Trophoblast cell (in vitro differentiated cells and primary cell): ENCODE measurements at regions not wholly inside any gene's neighbourhood (a gene's known extent, or its start where the extent isn't known, plus 50 kb on each side); places are given as distances from the start of the nearest gene placed in this dataset.

Experiments
- DNase-seq, 2 donors: peaks; one replicate each; pipeline ENCODE4 v3.0.0-alpha.2; 2016
- H2AFZ ChIP-seq: 2 replicates; pipeline ENCODE4 v1.6.1; 2013; ENCODE audit warnings: low read length, moderate library complexity, mild to moderate bottlenecking; ENCODE audit not compliant: insufficient read depth, poor library complexity
- H2AK5ac ChIP-seq: 2 replicates; pipeline ENCODE4 v1.6.1; 2013; ENCODE audit warnings: mild to moderate bottlenecking, low read length
- H2BK120ac ChIP-seq: 2 replicates; pipeline ENCODE4 v1.6.1; 2013; ENCODE audit warnings: low read length, mild to moderate bottlenecking, moderate library complexity; ENCODE audit not compliant: insufficient read depth, poor library complexity
- H2BK12ac ChIP-seq: 2 replicates; pipeline ENCODE4 v1.6.1; 2013; ENCODE audit warnings: mild to moderate bottlenecking, low read length, moderate library complexity
- H2BK5ac ChIP-seq: 2 replicates; pipeline ENCODE4 v1.6.1; 2013; ENCODE audit warnings: low read length, low read depth, moderate library complexity, mild to moderate bottlenecking; ENCODE audit not compliant: poor library complexity
- H3K14ac ChIP-seq: 2 replicates; pipeline ENCODE4 v1.6.1; 2013; ENCODE audit warnings: mild to moderate bottlenecking, low read length
- H3K18ac ChIP-seq: 2 replicates; pipeline ENCODE4 v1.6.1; 2013; ENCODE audit warnings: mild to moderate bottlenecking, low read length
- H3K23ac ChIP-seq: 2 replicates; pipeline ENCODE4 v1.6.1; 2013; ENCODE audit warnings: low read length
- H3K27ac ChIP-seq: 2 replicates; pipeline ENCODE4 v1.5.1; 2013; ENCODE audit warnings: low read depth, mild to moderate bottlenecking, inconsistent platforms, low read length, moderate library complexity
- H3K27me3 ChIP-seq: 2 replicates; pipeline ENCODE4 v1.6.1; 2013; ENCODE audit warnings: inconsistent platforms, mild to moderate bottlenecking, low read length, moderate library complexity; ENCODE audit not compliant: insufficient read depth
- H3K36me3 ChIP-seq, 2 experiments: 1 replicate in 1 of 2; 2 replicates in 1 of 2; pipeline ENCODE4 v1.6.1; 2013; ENCODE audit warnings: low read length in 2 of 2, mild to moderate bottlenecking in 2 of 2, moderate library complexity in 1 of 2; ENCODE audit not compliant: insufficient read depth in 2 of 2, control insufficient read depth in 1 of 2
- H3K4ac ChIP-seq: 2 replicates; pipeline ENCODE4 v1.6.1; 2013; ENCODE audit warnings: low read depth, mild to moderate bottlenecking, low read length, moderate library complexity
- H3K4me1 ChIP-seq, 2 experiments: 1 replicate in 1 of 2; 2 replicates in 1 of 2; pipeline ENCODE4 v1.6.1; 2013; ENCODE audit warnings: low read length in 2 of 2, mild to moderate bottlenecking in 2 of 2, moderate library complexity in 1 of 2; ENCODE audit not compliant: insufficient read depth in 2 of 2, control insufficient read depth in 1 of 2
- H3K4me2 ChIP-seq: 2 replicates; pipeline ENCODE4 v1.6.1; 2013; ENCODE audit warnings: inconsistent platforms, mild to moderate bottlenecking, low read length, moderate library complexity
- H3K4me3 ChIP-seq: 2 replicates; pipeline ENCODE4 v1.5.1; 2013; ENCODE audit warnings: mild to moderate bottlenecking, low read depth, low read length, inconsistent platforms
- H3K79me1 ChIP-seq: one replicate; pipeline ENCODE4 v1.6.1; 2013; ENCODE audit warnings: low read length
- H3K79me2 ChIP-seq: 2 replicates; pipeline ENCODE4 v1.6.1; 2013; ENCODE audit warnings: low read length, mild to moderate bottlenecking; ENCODE audit not compliant: control insufficient read depth, insufficient read depth, poor library complexity
- H3K9ac ChIP-seq: 2 replicates; pipeline ENCODE4 v1.6.1; 2013; ENCODE audit warnings: mild to moderate bottlenecking, low read length
- H3K9me3 ChIP-seq: 2 replicates; pipeline ENCODE4 v1.6.1; 2013; ENCODE audit warnings: low read depth, mild to moderate bottlenecking, control low read depth, inconsistent platforms, low read length; ENCODE audit not compliant: insufficient read depth
- H4K12ac ChIP-seq: 2 replicates; pipeline ENCODE4 v1.6.1; 2013; ENCODE audit warnings: low read depth, mild to moderate bottlenecking, low read length, moderate library complexity
- H4K8ac ChIP-seq: 2 replicates; pipeline ENCODE4 v1.6.1; 2013; ENCODE audit warnings: low read depth, mild to moderate bottlenecking, low read length, moderate library complexity
- H4K91ac ChIP-seq: one replicate; pipeline ENCODE4 v1.6.1; 2013; ENCODE audit warnings: low read depth, mild to moderate bottlenecking, low read length, moderate library complexity
- WGBS: extraction: QIAGEN DNeasy Blood & Tissue Kit; methylation state at CpG from one replicate; pipeline ENCODE4 v1.1.7; 2013; ENCODE audit warnings: missing lambda C conversion rate; ENCODE audit not compliant: insufficient read length, insufficient coverage; ENCODE audit errors: extremely low coverage; 5-methylcytosine and 5-hydroxymethylcytosine counted together

DNA sequence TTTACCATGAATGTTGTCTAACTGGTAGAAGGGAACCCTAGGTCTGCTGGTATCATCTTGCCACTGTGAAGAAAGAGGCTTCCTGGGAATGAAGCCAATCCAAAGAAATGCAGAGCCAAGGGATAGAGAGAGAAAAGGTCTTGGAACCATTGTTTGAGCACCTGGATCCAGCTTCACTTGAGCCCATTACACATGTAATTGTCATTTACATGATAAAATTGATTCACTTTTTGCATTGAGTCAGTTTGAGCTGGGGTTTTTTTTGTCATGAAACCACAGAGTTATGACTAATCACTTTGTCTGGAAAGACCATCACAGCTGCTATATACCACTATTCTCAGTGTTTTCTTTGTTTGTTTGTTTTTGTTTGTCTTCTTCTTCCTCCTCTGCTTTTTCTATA lies 112.3 kb downstream of the CBLN4 start:
- H3K9ac ChIP-seq, result no peak overlapping the region

GRCh38 chr20:55888685-55889084 lies 116.6 kb downstream of the CBLN4 start:
- no peak overlapping the region for H4K91ac ChIP-seq
- no peak overlapping the region for H3K14ac ChIP-seq
- no CpG with 5 or more reads among the region's 5 CpGs for WGBS
- H4K12ac ChIP-seq, result no peak overlapping the region
- no peak overlapping the region for H3K18ac ChIP-seq
- no peaks in the 10 kb centered on the region for H3K79me1 ChIP-seq
- no peaks in the 10 kb centered on the region for H3K36me3 ChIP-seq
- no peak overlapping the region for H3K27ac ChIP-seq
- H2AK5ac ChIP-seq, result no peak overlapping the region
- H3K27me3 ChIP-seq, result no peaks in the 10 kb centered on the region
- no peak overlapping the region for H3K9ac ChIP-seq
- DNase-seq, result no peak
- H3K4me3 ChIP-seq, result no peak overlapping the region
- no peaks in the 10 kb centered on the region for H3K4me1 ChIP-seq
- no peak overlapping the region for H3K4ac ChIP-seq
- no peak overlapping the region for H2BK5ac ChIP-seq
- H4K8ac ChIP-seq, result no peak overlapping the region
- H2AFZ ChIP-seq, result no peak overlapping the region
- peaks cover 1% of the 10 kb centered on the region for H3K9me3 ChIP-seq
- H3K79me2 ChIP-seq, result no peaks in the 10 kb centered on the region
- H3K23ac ChIP-seq, result no peak overlapping the region
- H3K4me2 ChIP-seq, result no peak overlapping the region
- no peak overlapping the region for H2BK12ac ChIP-seq
- no peak overlapping the region for H2BK120ac ChIP-seq

More for the DNA sequence above, 112.3 kb downstream of the CBLN4 start:
- Histone ChIP-seq H3K4me1 (no peaks in the 10 kb centered on the region), H3K18ac (no peak overlapping the region), H3K9me3 (peaks cover 1% of the 10 kb centered on the region), H3K79me1 (no peaks in the 10 kb centered on the region), H2BK12ac (no peak overlapping the region), H2BK5ac (no peak overlapping the region), H2AK5ac (no peak overlapping the region), H4K8ac (no peak overlapping the region), H3K23ac (no peak overlapping the region), H4K91ac (no peak overlapping the region), H3K4me2 (no peak overlapping the region), H4K12ac (no peak overlapping the region), H3K79me2 (no peaks in the 10 kb centered on the region), H3K27ac (no peak overlapping the region), H3K14ac (no peak overlapping the region), H3K4ac (no peak overlapping the region), H2BK120ac (no peak overlapping the region), H2AFZ (no peak overlapping the region), H3K27me3 (no peaks in the 10 kb centered on the region), H3K36me3 (no peaks in the 10 kb centered on the region), H3K4me3 (no peak overlapping the region)
- DNase-seq, result peak in 1 of 2 donors; percentile 0

GRCh38 chr20:55882910-55883309 lies 122.4 kb downstream of the CBLN4 start:
- Histone ChIP-seq H3K18ac (no peak overlapping the region), H3K4me2 (no peak overlapping the region), H4K12ac (no peak overlapping the region), H2BK12ac (no peak overlapping the region), H3K4me3 (no peak overlapping the region), H4K8ac (no peak overlapping the region), H3K27me3 (no peaks in the 10 kb centered on the region), H3K79me1 (no peaks in the 10 kb centered on the region), H2AFZ (no peak overlapping the region), H3K4ac (no peak overlapping the region), H2AK5ac (no peak overlapping the region), H3K36me3 (no peaks in the 10 kb centered on the region), H3K9me3 (peaks cover 2% of the 10 kb centered on the region), H4K91ac (no peak overlapping the region), H2BK120ac (no peak overlapping the region), H3K79me2 (no peaks in the 10 kb centered on the region), H2BK5ac (no peak overlapping the region), H3K4me1 (no peaks in the 10 kb centered on the region), H3K14ac (no peak overlapping the region), H3K27ac (no peak overlapping the region), H3K9ac (no peak overlapping the region), H3K23ac (no peak overlapping the region)
- DNase-seq, result no peak
- WGBS, result no CpG with 5 or more reads among the region's 3 CpGs

- Histone ChIP-seq H3K79me1 (no peaks in the 10 kb centered on the region), H3K4me1 (no peaks in the 10 kb centered on the region), H2AK5ac (no peak overlapping the region), H3K23ac (no peak overlapping the region), H3K4me2 (no peak overlapping the region), H2BK5ac (no peak overlapping the region), H3K9me3 (peaks cover 2% of the 10 kb centered on the region), H3K36me3 (no peaks in the 10 kb centered on the region), H3K27me3 (no peaks in the 10 kb centered on the region), H4K8ac (no peak overlapping the region), H2BK120ac (no peak overlapping the region), H2AFZ (no peak overlapping the region), H3K18ac (no peak overlapping the region), H4K91ac (no peak overlapping the region), H3K9ac (no peak overlapping the region), H3K14ac (no peak overlapping the region), H3K4ac (no peak overlapping the region), H3K27ac (no peak overlapping the region), H4K12ac (no peak overlapping the region), H3K4me3 (no peak overlapping the region), H3K79me2 (no peaks in the 10 kb centered on the region), H2BK12ac (no peak overlapping the region)
- no peak for DNase-seq
- no CpG with 5 or more reads among the region's 1 CpG for WGBS
Observed at GRCh38 chr20:55882286-55882685, 123.0 kb downstream of the CBLN4 start.
